ENCODE measurements at regions not wholly inside any gene's neighbourhood (a gene's known extent, or its start where the extent isn't known, plus 50 kb on each side); places are given as distances from the start of the nearest gene placed in this dataset.

- DNase-seq = no peak
Observed at GRCh38 chr20:4069751-4070150, 54.4 kb upstream of the RNF24 start.

- no peak for DNase-seq
Observed at GRCh38 chr20:4068708-4069107, 53.4 kb upstream of the RNF24 start.

GRCh38 chr20:4067600-4068261 lies 52.4 kb upstream of the RNF24 start:
- DNase-seq = no peak

- DNase-seq = no peak
Observed at GRCh38 chr20:4066551-4066950, 51.2 kb upstream of the RNF24 start.

- DNase-seq = no peak
Observed at GRCh38 chr20:4065391-4065844, 50.1 kb upstream of the RNF24 start.
